HEK293 (cell line): ENCODE measurements at regions not wholly inside any gene's neighbourhood (a gene's known extent, or its start where the extent isn't known, plus 50 kb on each side); places are given as distances from the start of the nearest gene placed in this dataset.

Experiments
- GLI4 ChIP-seq: fragments of 450-650 bp; formaldehyde crosslinking; IDR thresholded peaks from 2 replicates; pipeline ENCODE4 v1.5.1; 2016; ENCODE audit warnings: missing biosample characterization, missing genetic modification characterization
- GLIS2 ChIP-seq: fragments of 450-650 bp; formaldehyde crosslinking; IDR thresholded peaks from 2 replicates; pipeline ENCODE4 v1.5.1; 2016; ENCODE audit warnings: missing biosample characterization, missing genetic modification characterization
- YY1 ChIP-seq: fragments of 450-650 bp; formaldehyde crosslinking; IDR thresholded peaks from 2 replicates; pipeline ENCODE4 v1.5.1; 2018; ENCODE audit warnings: missing biosample characterization, missing genetic modification characterization
- ZNF302 ChIP-seq: fragments of 450-650 bp; formaldehyde crosslinking; IDR thresholded peaks from 2 replicates; pipeline ENCODE4 v1.5.1; 2016; ENCODE audit warnings: missing biosample characterization, missing genetic modification characterization, low read depth
- ZNF350 ChIP-seq: fragments of 450-650 bp; formaldehyde crosslinking; IDR thresholded peaks from 2 replicates; pipeline ENCODE4 v1.5.0; 2017; ENCODE audit warnings: missing biosample characterization, mild to moderate bottlenecking, missing genetic modification characterization
- ZNF776 ChIP-seq: fragments of 450-650 bp; formaldehyde crosslinking; IDR thresholded peaks from 2 replicates; pipeline ENCODE4 v1.5.0; 2017; ENCODE audit warnings: missing biosample characterization, missing genetic modification characterization, borderline replicate concordance
- TF ChIP-seq, protein P1 (sequence below): fragments of 450-650 bp; formaldehyde crosslinking; IDR thresholded peaks from 2 replicates; pipeline ENCODE4 v1.5.1; 2016; ENCODE audit warnings: missing biosample characterization, missing genetic modification characterization
- TF ChIP-seq, protein P2 (sequence below): fragments of 450-650 bp; formaldehyde crosslinking; IDR thresholded peaks from 2 replicates; pipeline ENCODE4 v1.5.1; 2017; ENCODE audit warnings: missing biosample characterization, missing genetic modification characterization

DNA sequence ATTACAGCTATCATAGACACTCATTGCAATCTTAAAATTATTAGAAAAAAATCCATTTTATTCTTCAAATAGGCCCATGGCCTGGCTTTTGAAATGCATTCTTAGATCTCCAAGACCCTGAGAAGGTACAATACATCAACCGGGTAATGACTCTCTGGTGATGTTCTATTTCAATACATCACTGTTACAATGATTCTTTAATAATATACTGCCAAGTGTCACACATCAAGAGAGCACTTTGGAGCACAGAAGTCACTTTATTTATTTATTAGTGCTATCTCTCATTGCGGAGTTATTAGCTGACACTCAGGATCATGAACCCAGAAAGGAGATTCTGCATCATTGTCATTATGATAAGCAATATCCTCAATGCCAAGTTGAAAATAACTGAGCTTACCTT lies 748.5 kb upstream of the MBL2 start:
- TF ChIP-seq ZNF302 (tag by site-specific recombination), result no peak
- TF ChIP-seq, protein P1, sequence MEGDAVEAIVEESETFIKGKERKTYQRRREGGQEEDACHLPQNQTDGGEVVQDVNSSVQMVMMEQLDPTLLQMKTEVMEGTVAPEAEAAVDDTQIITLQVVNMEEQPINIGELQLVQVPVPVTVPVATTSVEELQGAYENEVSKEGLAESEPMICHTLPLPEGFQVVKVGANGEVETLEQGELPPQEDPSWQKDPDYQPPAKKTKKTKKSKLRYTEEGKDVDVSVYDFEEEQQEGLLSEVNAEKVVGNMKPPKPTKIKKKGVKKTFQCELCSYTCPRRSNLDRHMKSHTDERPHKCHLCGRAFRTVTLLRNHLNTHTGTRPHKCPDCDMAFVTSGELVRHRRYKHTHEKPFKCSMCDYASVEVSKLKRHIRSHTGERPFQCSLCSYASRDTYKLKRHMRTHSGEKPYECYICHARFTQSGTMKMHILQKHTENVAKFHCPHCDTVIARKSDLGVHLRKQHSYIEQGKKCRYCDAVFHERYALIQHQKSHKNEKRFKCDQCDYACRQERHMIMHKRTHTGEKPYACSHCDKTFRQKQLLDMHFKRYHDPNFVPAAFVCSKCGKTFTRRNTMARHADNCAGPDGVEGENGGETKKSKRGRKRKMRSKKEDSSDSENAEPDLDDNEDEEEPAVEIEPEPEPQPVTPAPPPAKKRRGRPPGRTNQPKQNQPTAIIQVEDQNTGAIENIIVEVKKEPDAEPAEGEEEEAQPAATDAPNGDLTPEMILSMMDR (tag by site-specific recombination), result no peak
- no peak for TF ChIP-seq ZNF776 (tag by site-specific recombination)
- no peak for TF ChIP-seq YY1 (tag by site-specific recombination)
- TF ChIP-seq GLIS2 (tag by site-specific recombination), result no peak
- TF ChIP-seq GLI4 (tag by site-specific recombination), result no peak
- no peak for TF ChIP-seq ZNF350 (tag by site-specific recombination)
- TF ChIP-seq, protein P2, sequence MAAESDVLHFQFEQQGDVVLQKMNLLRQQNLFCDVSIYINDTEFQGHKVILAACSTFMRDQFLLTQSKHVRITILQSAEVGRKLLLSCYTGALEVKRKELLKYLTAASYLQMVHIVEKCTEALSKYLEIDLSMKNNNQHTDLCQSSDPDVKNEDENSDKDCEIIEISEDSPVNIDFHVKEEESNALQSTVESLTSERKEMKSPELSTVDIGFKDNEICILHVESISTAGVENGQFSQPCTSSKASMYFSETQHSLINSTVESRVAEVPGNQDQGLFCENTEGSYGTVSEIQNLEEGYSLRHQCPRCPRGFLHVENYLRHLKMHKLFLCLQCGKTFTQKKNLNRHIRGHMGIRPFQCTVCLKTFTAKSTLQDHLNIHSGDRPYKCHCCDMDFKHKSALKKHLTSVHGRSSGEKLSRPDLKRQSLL, result no peak
